PC-3 (cell line): ENCODE measurements at regions not wholly inside any gene's neighbourhood (a gene's known extent, or its start where the extent isn't known, plus 50 kb on each side); places are given as distances from the start of the nearest gene placed in this dataset.
A peak's percentile ranks its signal among the peaks of the same experiment; 100 is the strongest.

Source experiments
- ATAC-seq: fragments of 200-7000 bp; cut with Tn5 transposase; 2 replicates; pipeline ENCODE4 v1.9.1; 2020; ENCODE audit warnings: mild to moderate bottlenecking, moderate library complexity
- BruUV-seq: library from RNA; stranded (reverse); fragments of 400-500 nt; replicated peaks from 2 replicates; lab custom pipeline; 2021; lab: Mats Ljungman, UMichigan
- CTCF ChIA-PET: fragments of 300-600 bp; sonication (Branson Sonifier 250); formaldehyde crosslinking; loops from one replicate; lab custom pipeline; 2022; ENCODE audit warnings: antibody characterized with exemption; lab: Charles Lee
- POLR2A ChIA-PET: fragments of 300-600 bp; sonication (Branson Sonifier 250); formaldehyde crosslinking; loops from one replicate; lab custom pipeline; 2022; ENCODE audit warnings: antibody characterized with exemption; ENCODE audit not compliant: unreplicated experiment; lab: Charles Lee
- DNase-seq: peaks from one replicate; pipeline ENCODE4 v3.0.0-alpha.2; 2015
- H2AFZ ChIP-seq: fragments of 300-600 bp; sonication (generic); 2 replicates; pipeline ENCODE4 v1.6.0; 2016; ENCODE audit warnings: antibody characterized with exemption, low read length
- H3F3A ChIP-seq: fragments of 300-600 bp; sonication (generic); one replicate; pipeline ENCODE4 v1.6.0; 2017; ENCODE audit warnings: antibody characterized with exemption, low read length, control low read depth, mild to moderate bottlenecking; ENCODE audit not compliant: unreplicated experiment
- H3K27ac ChIP-seq: fragments of 300-600 bp; sonication (generic); 2 replicates; pipeline ENCODE4 v1.5.1; 2016; ENCODE audit warnings: mild to moderate bottlenecking, low read length
- H3K27me3 ChIP-seq: fragments of 300-600 bp; sonication (generic); 2 replicates; pipeline ENCODE4 v1.6.1; 2016; ENCODE audit warnings: low read length, mixed read lengths
- H3K36me3 ChIP-seq: fragments of 300-600 bp; sonication (generic); 2 replicates; pipeline ENCODE4 v1.6.1; 2016; ENCODE audit warnings: low read depth, mixed run types, low read length, mixed read lengths
- H3K4me1 ChIP-seq: fragments of 300-600 bp; sonication (generic); 2 replicates; pipeline ENCODE4 v1.5.1; 2016; ENCODE audit warnings: low read length; ENCODE audit not compliant: insufficient read depth
- H3K4me2 ChIP-seq: fragments of 300-600 bp; sonication (generic); 2 replicates; pipeline ENCODE4 v1.6.0; 2016; ENCODE audit warnings: low read length
- H3K4me3 ChIP-seq: fragments of 300-600 bp; sonication (generic); 2 replicates; pipeline ENCODE4 v1.5.1; 2016; ENCODE audit warnings: mild to moderate bottlenecking, low read length, mixed read lengths
- H3K79me2 ChIP-seq: fragments of 300-600 bp; sonication (generic); 2 replicates; pipeline ENCODE4 v1.6.1; 2017; ENCODE audit warnings: low read length, mixed read lengths
- H3K9ac ChIP-seq: fragments of 300-600 bp; sonication (generic); 2 replicates; pipeline ENCODE4 v1.6.0; 2016; ENCODE audit warnings: mild to moderate bottlenecking, low read length
- H3K9me2 ChIP-seq: fragments of 300-600 bp; sonication (generic); replicated peaks from 2 replicates; pipeline ENCODE4 v1.6.1; 2016; ENCODE audit warnings: mixed run types, low read length, mixed read lengths
- H3K9me3 ChIP-seq: fragments of 300-600 bp; sonication (generic); 2 replicates; pipeline ENCODE4 v1.6.1; 2016; ENCODE audit warnings: low read length, mixed read lengths
- H4K20me1 ChIP-seq: fragments of 300-600 bp; sonication (generic); 2 replicates; pipeline ENCODE4 v1.6.1; 2016; ENCODE audit warnings: low read length, mixed read lengths
- CTCF ChIP-seq: fragments of 300-600 bp; sonication (generic); conservative IDR thresholded peaks from 2 replicates; pipeline ENCODE4 v1.5.1; 2017; ENCODE audit warnings: antibody characterized with exemption, low read depth, mild to moderate bottlenecking, low read length
- EZH2 ChIP-seq: fragments of 300-600 bp; sonication (generic); IDR thresholded peaks from one replicate; pipeline ENCODE4 v1.6.1; 2017; ENCODE audit warnings: antibody characterized with exemption, mild to moderate bottlenecking, low read length; ENCODE audit not compliant: unreplicated experiment
- EZH2phosphoT487 ChIP-seq: fragments of 300-600 bp; sonication (generic); IDR thresholded peaks from 2 replicates; pipeline ENCODE4 v1.6.1; 2018; ENCODE audit warnings: mild to moderate bottlenecking, antibody characterized with exemption, low read length, borderline replicate concordance
- intact Hi-C: fragments of 100-400 bp; cut with micrococcal nuclease; formaldehyde crosslinking; loops from 2 replicates; pipeline ENCODE4 v1.9.0; 2023

DNA sequence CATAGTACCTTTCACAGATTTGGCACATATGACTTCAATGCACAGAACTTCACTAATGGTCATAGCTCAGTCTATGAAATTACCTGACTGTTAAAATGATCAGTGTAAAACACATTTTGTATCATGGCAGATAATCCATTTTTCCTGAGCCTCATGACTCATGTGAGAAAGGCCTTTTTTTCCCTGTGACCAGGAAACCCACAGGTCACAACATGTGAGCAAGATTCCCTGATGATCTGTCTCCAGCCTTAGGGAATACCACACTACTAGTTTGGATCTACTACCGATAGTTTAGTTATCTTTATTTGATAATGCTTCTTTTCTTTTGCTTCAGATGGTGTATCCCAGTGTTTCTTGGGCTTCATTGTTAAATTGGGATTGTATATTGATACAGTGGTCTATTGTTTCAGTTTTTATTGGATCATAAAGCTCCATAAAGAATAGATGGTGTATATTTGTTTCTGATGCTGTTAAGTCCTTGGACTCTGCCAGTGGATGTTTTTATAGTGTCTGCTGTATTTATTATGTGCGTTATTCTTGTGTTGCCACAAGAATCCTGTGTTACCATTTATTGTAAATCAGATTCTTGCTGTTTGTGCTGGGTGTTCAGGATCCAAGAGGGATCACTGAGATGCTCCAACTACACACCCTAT lies 248.7 kb upstream of the PELI2 start:
- no peak overlapping the region for H3K27ac ChIP-seq
- intact Hi-C loops = no loop called here

DNA sequence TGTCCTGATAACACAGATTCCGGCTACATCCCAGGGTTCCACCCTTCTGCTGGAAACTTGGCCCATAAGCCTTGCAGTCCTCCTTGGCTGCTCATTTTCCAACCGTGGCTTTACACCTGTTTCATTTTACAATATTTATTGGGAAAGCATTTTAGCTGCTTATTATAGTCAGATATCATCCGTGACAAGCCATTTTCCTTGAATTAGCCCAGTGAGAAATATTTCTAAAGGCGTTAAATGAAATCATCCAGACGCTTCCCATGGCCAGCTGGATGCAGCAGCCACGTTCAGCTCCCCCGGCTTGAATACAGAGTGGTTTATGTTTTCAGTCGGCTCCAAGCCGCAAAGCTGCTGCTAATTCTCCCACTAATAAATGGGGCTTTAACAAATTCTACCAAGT lies 245.0 kb upstream of the PELI2 start:
- Histone ChIP-seq H3K9ac (no peak overlapping the region), H3K27ac (no peak overlapping the region), H3K9me2 (0 out of 2 replicates have a peak, but pooled peaks cover 4% of the 10 kb centered on the region), H2AFZ (no peak overlapping the region), H3K9me3 (no peaks in the 10 kb centered on the region), H4K20me1 (no peaks in the 10 kb centered on the region), H3K4me2 (no peak overlapping the region), H3K4me3 (no peak overlapping the region), H3K4me1 (peaks cover 1% of the 10 kb centered on the region; the same call in 1 of the 2 replicates), H3K79me2 (no peaks in the 10 kb centered on the region), H3K27me3 (peaks cover 36% of the 10 kb centered on the region), H3K36me3 (no peaks in the 10 kb centered on the region), H3F3A (no peaks in the 10 kb centered on the region)
- TF ChIP-seq EZH2phosphoT487 = no peak
- no peak for TF ChIP-seq EZH2
- TF ChIP-seq CTCF = no peak
- ChIA-PET CTCF (no interaction called here), POLR2A (no interaction called here)
- no TSS peak for BruUV-seq
- ATAC-seq (no peak), DNase-seq (no peak)
- intact Hi-C loops = no loop called here

More for the DNA sequence above, 248.7 kb upstream of the PELI2 start:
- POLR2A ChIA-PET = no interaction called here
- peak; percentile 22 for DNase-seq
- Histone ChIP-seq H3K27me3 (peaks cover 4% of the 10 kb centered on the region; the same call in 1 of the 2 replicates), H4K20me1 (no peaks in the 10 kb centered on the region), H3K9me2 (0 out of 2 replicates have a peak, but pooled peaks cover 4% of the 10 kb centered on the region), H3K4me1 (peaks cover 16% of the 10 kb centered on the region), H3K9ac (no peak overlapping the region), H3K79me2 (no peaks in the 10 kb centered on the region), H3K4me2 (no peak overlapping the region), H3K4me3 (no peak overlapping the region), H3K36me3 (no peaks in the 10 kb centered on the region), H3K9me3 (no peaks in the 10 kb centered on the region), H3F3A (no peaks in the 10 kb centered on the region), H2AFZ (no peak overlapping the region)
- TF ChIP-seq EZH2phosphoT487 = no peak
- TF ChIP-seq CTCF = no peak
- TF ChIP-seq EZH2 = no peak
- CTCF ChIA-PET = interaction anchor here (1.0 kb wide), 1 partner anchor 138 kb away, joined by 3 read pairs; no protein-coding TSS in a partner anchor
- BruUV-seq = no TSS peak
- no peak for ATAC-seq

DNA sequence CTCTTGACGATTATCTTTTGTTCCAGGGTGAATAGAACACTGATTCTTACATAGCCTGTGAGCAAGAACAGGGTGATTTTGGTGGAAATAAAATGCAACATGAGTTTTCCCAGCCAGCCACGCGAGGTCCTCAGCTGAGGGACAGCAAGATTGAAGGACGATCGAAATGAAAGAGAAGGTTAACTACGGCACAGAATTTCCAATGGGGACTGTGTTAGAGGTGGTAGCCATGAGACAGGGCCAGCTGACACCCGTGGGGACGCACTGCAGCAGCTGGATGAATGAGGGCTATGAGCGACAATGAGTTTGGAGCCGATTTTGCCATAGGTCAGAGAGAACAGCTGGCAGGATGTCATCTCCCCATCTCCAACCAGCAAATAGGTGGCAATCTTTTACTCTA lies 243.4 kb upstream of the PELI2 start:
- no peaks in the 10 kb centered on the region for H3F3A ChIP-seq
- no peak overlapping the region for H3K4me2 ChIP-seq
- no peak for ATAC-seq
- H3K9me3 ChIP-seq = no peaks in the 10 kb centered on the region
- H3K27ac ChIP-seq = no peak overlapping the region
- no TSS peak for BruUV-seq
- H4K20me1 ChIP-seq = no peaks in the 10 kb centered on the region
- DNase-seq = no peak
- H3K9me2 ChIP-seq = 0 out of 2 replicates have a peak, but pooled peaks cover 2% of the 10 kb centered on the region
- H3K79me2 ChIP-seq = no peaks in the 10 kb centered on the region
- TF ChIP-seq EZH2 (no peak), EZH2phosphoT487 (no peak), CTCF (no peak)
- no peaks in the 10 kb centered on the region for H3K4me1 ChIP-seq
- no peak overlapping the region for H3K4me3 ChIP-seq
- no peak overlapping the region for H2AFZ ChIP-seq
- ChIA-PET CTCF (no interaction called here), POLR2A (no interaction called here)
- intact Hi-C loops = no loop called here
- peaks cover 52% of the 10 kb centered on the region for H3K27me3 ChIP-seq
- H3K36me3 ChIP-seq = no peaks in the 10 kb centered on the region
- no peak overlapping the region for H3K9ac ChIP-seq
